GM12892 (cell line): ENCODE measurements at regions not wholly inside any gene's neighbourhood (a gene's known extent, or its start where the extent isn't known, plus 50 kb on each side); places are given as distances from the start of the nearest gene placed in this dataset.

Experiments
- POLR2A ChIP-seq: IDR thresholded peaks from 2 replicates; pipeline ENCODE4 v1.6.1; 2011; ENCODE audit warnings: low read depth, low read length, control low read depth
- POLR2AphosphoS5 ChIP-seq: IDR thresholded peaks from 2 replicates; pipeline ENCODE4 v1.6.1; 2011; ENCODE audit warnings: low read depth, low read length, control low read depth

DNA sequence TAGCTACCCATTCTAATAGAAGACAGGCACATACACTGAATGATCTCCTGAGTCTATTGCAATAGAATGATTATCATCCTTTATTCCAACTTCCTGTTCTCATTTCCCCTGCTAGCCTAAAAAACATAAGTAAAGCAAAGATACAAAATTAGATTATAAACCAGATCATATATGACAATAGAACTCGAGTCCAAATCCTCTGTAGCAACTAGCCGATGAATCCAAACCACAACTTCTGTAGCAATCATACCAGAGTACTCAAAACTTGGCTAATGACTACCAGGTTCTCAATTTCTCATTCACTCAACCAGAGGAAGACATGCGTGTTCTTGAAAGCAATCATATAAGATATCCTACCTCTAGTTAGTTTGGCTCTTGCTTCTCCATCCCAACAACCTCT, 622.1 kb downstream of the PSAT1 start:
- TF ChIP-seq POLR2A = no peak
- TF ChIP-seq POLR2AphosphoS5 = no peak
